WTC11 (cell line): ENCODE measurements at regions not wholly inside any gene's neighbourhood (a gene's known extent, or its start where the extent isn't known, plus 50 kb on each side); places are given as distances from the start of the nearest gene placed in this dataset.

Source experiments
- ATAC-seq: fragments of 200-7000 bp; cut with Tn5 transposase; 2 replicates; pipeline ENCODE4 v1.10.0; 2021; ENCODE audit warnings: mild to moderate bottlenecking, moderate library complexity
- CTCF ChIA-PET: fragments of 300-600 bp; sonication (Branson Sonifier 250); formaldehyde crosslinking; loops from one replicate; lab custom pipeline; 2021; ENCODE audit warnings: antibody characterized with exemption; lab: Charles Lee
- POLR2A ChIA-PET: fragments of 350-600 bp; sonication (Branson Sonifier 250); formaldehyde crosslinking; loops from one replicate; lab custom pipeline; 2021; ENCODE audit warnings: antibody characterized with exemption; lab: Charles Lee
- DNase-seq: peaks from one replicate; pipeline ENCODE4 v3.0.0; 2021; ENCODE audit warnings: low spot score
- H3K27ac Mint-ChIP-seq: 2 replicates; pipeline ENCODE4 v1.8.0; 2021; ENCODE audit warnings: mixed read lengths
- H3K27me3 Mint-ChIP-seq: 2 replicates; pipeline ENCODE4 v1.8.0; 2021; ENCODE audit warnings: low read depth, mild to moderate bottlenecking, moderate library complexity, mixed read lengths
- H3K36me3 Mint-ChIP-seq: 2 replicates; pipeline ENCODE4 v1.8.0; 2021; ENCODE audit warnings: mixed read lengths
- H3K4me1 Mint-ChIP-seq: 2 replicates; pipeline ENCODE4 v1.8.0; 2022; ENCODE audit warnings: mixed read lengths
- H3K4me3 Mint-ChIP-seq: 2 replicates; pipeline ENCODE4 v1.8.0; 2021; ENCODE audit warnings: mild to moderate bottlenecking, moderate library complexity, mixed read lengths
- H3K9me3 Mint-ChIP-seq: 2 replicates; pipeline ENCODE4 v1.8.0; 2021; ENCODE audit warnings: mixed read lengths
- ELF4 ChIP-seq: sonication (generic); formaldehyde crosslinking; IDR thresholded peaks from 2 replicates; pipeline ENCODE4 v1.8.1; 2022; ENCODE audit warnings: low read depth, mild to moderate bottlenecking, moderate library complexity, missing genetic modification reagents
- FOXP4 ChIP-seq: sonication (generic); formaldehyde crosslinking; IDR thresholded peaks from 2 replicates; pipeline ENCODE4 v1.8.0; 2022; ENCODE audit warnings: mild to moderate bottlenecking, missing genetic modification reagents
- GABPB1 ChIP-seq: sonication (generic); formaldehyde crosslinking; IDR thresholded peaks from 2 replicates; pipeline ENCODE4 v1.8.1; 2023; ENCODE audit warnings: mild to moderate bottlenecking, missing genetic modification reagents
- GRHL2 ChIP-seq: fragments of 250-450 bp; sonication (Bioruptor Pico); IDR thresholded peaks from 2 replicates; pipeline ENCODE4 v1.8.0; 2022; ENCODE audit warnings: mild to moderate bottlenecking, moderate library complexity; ENCODE audit not compliant: insufficient replicate concordance, severe bottlenecking
- JUN ChIP-seq: sonication (generic); formaldehyde crosslinking; IDR thresholded peaks from 2 replicates; pipeline ENCODE4 v1.8.0; 2023; ENCODE audit warnings: mild to moderate bottlenecking, missing genetic modification reagents
- MLX ChIP-seq: sonication (generic); formaldehyde crosslinking; IDR thresholded peaks from 2 replicates; pipeline ENCODE4 v1.8.1; 2023; ENCODE audit warnings: mild to moderate bottlenecking, missing genetic modification reagents, moderate library complexity
- NFE2L1 ChIP-seq: sonication (generic); formaldehyde crosslinking; IDR thresholded peaks from 2 replicates; pipeline ENCODE4 v1.8.1; 2023; ENCODE audit warnings: missing genetic modification reagents
- RORB ChIP-seq: fragments of 250-450 bp; sonication (Bioruptor Pico); IDR thresholded peaks from 2 replicates; pipeline ENCODE4 v1.9.0; 2021; ENCODE audit warnings: mild to moderate bottlenecking
- SMAD4 ChIP-seq: sonication (generic); formaldehyde crosslinking; IDR thresholded peaks from 2 replicates; pipeline ENCODE4 v1.8.0; 2022; ENCODE audit warnings: mild to moderate bottlenecking, missing genetic modification reagents
- STAT6 ChIP-seq: sonication (generic); formaldehyde crosslinking; conservative IDR thresholded peaks from 2 replicates; pipeline ENCODE4 v1.8.1; 2023; ENCODE audit warnings: mild to moderate bottlenecking, low read depth, missing genetic modification reagents, moderate library complexity
- TEAD4 ChIP-seq: sonication (generic); formaldehyde crosslinking; IDR thresholded peaks from 2 replicates; pipeline ENCODE4 v1.8.0; 2022; ENCODE audit warnings: mild to moderate bottlenecking, missing genetic modification reagents
- TP53 ChIP-seq: sonication (generic); formaldehyde crosslinking; IDR thresholded peaks from 2 replicates; pipeline ENCODE4 v1.8.1; 2023; ENCODE audit warnings: mild to moderate bottlenecking, missing genetic modification reagents
- USF1 ChIP-seq: sonication (generic); formaldehyde crosslinking; IDR thresholded peaks from 2 replicates; pipeline ENCODE4 v1.8.0; 2022; ENCODE audit warnings: mild to moderate bottlenecking, missing genetic modification reagents
- ZBTB43 ChIP-seq: sonication (generic); formaldehyde crosslinking; IDR thresholded peaks from 2 replicates; pipeline ENCODE4 v1.8.1; 2023; ENCODE audit warnings: mild to moderate bottlenecking, missing genetic modification reagents
- ZMAT4 ChIP-seq: fragments of 250-450 bp; sonication (Bioruptor Pico); IDR thresholded peaks from 2 replicates; pipeline ENCODE4 v1.9.0; 2021; ENCODE audit warnings: mild to moderate bottlenecking
- ZNF317 ChIP-seq: sonication (generic); formaldehyde crosslinking; IDR thresholded peaks from 2 replicates; pipeline ENCODE4 v1.8.1; 2023; ENCODE audit warnings: low read depth, mild to moderate bottlenecking, moderate library complexity, missing genetic modification reagents, borderline replicate concordance
- ZNF425 ChIP-seq: fragments of 250-450 bp; sonication (Bioruptor Pico); conservative IDR thresholded peaks from 2 replicates; pipeline ENCODE4 v1.9.0; 2021; ENCODE audit warnings: mild to moderate bottlenecking
- ZSCAN18 ChIP-seq: fragments of 250-450 bp; sonication (Bioruptor Pico); IDR thresholded peaks from 2 replicates; pipeline ENCODE4 v2.1.2; 2022; ENCODE audit warnings: mild to moderate bottlenecking, moderate library complexity

- no peak for TF ChIP-seq USF1 (CRISPR knock-in tag)
- TF ChIP-seq ZNF425 (CRISPR knock-in tag) = no peak
- TF ChIP-seq NFE2L1 (CRISPR knock-in tag) = no peak
- no peak for TF ChIP-seq ZMAT4
- no peak for TF ChIP-seq ZSCAN18 (CRISPR knock-in tag)
- TF ChIP-seq, all 79 proteins: peak for 0
Observed at GRCh38 chr12:58349161-58349560, 407.8 kb downstream of the ATP23 start (continued).

GRCh38 chr12:58356794-58357193 is 415.4 kb downstream of the ATP23 start:
- H3K36me3 Mint-ChIP-seq = no peaks in the 10 kb centered on the region
- no peak overlapping the region for H3K4me3 Mint-ChIP-seq
- H3K27ac Mint-ChIP-seq = no peak overlapping the region
- ChIA-PET CTCF (no interaction called here), POLR2A (no interaction called here)
- no peaks in the 10 kb centered on the region for H3K27me3 Mint-ChIP-seq
- ATAC-seq (no peak), DNase-seq (no peak)
- H3K9me3 Mint-ChIP-seq = 0 out of 2 replicates have a peak, but pooled peaks cover 5% of the 10 kb centered on the region
- no peaks in the 10 kb centered on the region for H3K4me1 Mint-ChIP-seq
- no peak for TF ChIP-seq ZMAT4
- no peak for TF ChIP-seq TEAD4 (CRISPR knock-in tag)
- TF ChIP-seq FOXP4 (CRISPR knock-in tag) = no peak
- TF ChIP-seq RORB = no peak
- no peak for TF ChIP-seq GRHL2 (CRISPR knock-in tag)
- no peak for TF ChIP-seq MLX (CRISPR knock-in tag)
- no peak for TF ChIP-seq JUN
- no peak for TF ChIP-seq GABPB1 (CRISPR knock-in tag)
- TF ChIP-seq ZBTB43 = no peak
- TF ChIP-seq ZNF317 (CRISPR knock-in tag) = no peak

- ATAC-seq (no peak), DNase-seq (no peak)
- Mint-ChIP-seq H3K9me3 (0 out of 2 replicates have a peak, but pooled peaks cover 5% of the 10 kb centered on the region), H3K27me3 (no peaks in the 10 kb centered on the region), H3K4me1 (no peaks in the 10 kb centered on the region), H3K4me3 (no peak overlapping the region), H3K27ac (no peak overlapping the region), H3K36me3 (no peaks in the 10 kb centered on the region)
- POLR2A ChIA-PET = no interaction called here
- CTCF ChIA-PET = no interaction called here
- no peak for TF ChIP-seq STAT6
- TF ChIP-seq ZMAT4 = no peak
- no peak for TF ChIP-seq ELF4 (CRISPR knock-in tag)
- no peak for TF ChIP-seq TP53
- no peak for TF ChIP-seq SMAD4 (CRISPR knock-in tag)
Observed at GRCh38 chr12:58357511-58357910, 416.1 kb downstream of the ATP23 start.
